GM19351 (cell line): ENCODE measurements at regions not wholly inside any gene's neighbourhood (a gene's known extent, or its start where the extent isn't known, plus 50 kb on each side); places are given as distances from the start of the nearest gene placed in this dataset.
"Not testable (repeated sequence)": the region's sequence is repeated elsewhere in the genome, so short reads cannot be mapped to it uniquely, and the experiment has no call there.

Source experiments
- ATAC-seq: cut with Tn5 transposase; IDR thresholded peaks from one replicate; pipeline ENCODE4 v1.9.1; 2021; ENCODE audit warnings: mild to moderate bottlenecking, moderate library complexity; ENCODE audit not compliant: unreplicated experiment

GRCh38 chr2:62335612-62336011, 139.7 kb downstream of the B3GNT2 start:
- no peak for ATAC-seq

DNA sequence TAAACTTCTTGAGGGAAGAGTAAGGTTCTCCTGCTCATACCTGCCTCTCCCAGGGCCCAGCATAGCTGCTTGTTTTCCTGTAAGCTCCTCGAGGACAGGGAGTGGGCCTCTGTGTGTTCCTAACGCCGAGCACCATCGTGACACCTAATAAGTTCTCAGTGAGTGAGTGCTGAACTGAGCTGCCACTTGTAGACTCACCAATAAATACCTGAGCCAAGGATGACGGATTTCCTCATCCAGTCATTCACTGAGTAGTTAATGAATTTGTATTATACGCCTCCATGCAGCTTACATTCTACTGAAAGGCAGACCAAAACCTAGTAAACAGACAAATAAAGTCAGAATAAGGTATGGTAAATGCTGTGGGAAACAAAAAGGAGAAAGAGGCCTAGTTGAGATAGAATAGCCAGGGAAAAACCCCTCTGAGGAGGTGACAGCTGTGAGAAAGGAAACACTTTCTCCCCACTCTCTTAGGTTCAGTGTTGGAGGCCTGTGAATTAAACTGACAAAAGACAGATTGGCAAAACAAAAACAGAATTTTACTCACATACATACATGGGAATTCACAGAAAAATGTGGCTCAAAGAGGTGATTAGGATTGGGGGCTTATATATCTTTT, 138.6 kb downstream of the B3GNT2 start:
- ATAC-seq = no peak

- no peak for ATAC-seq
Measured at GRCh38 chr2:62334009-62334408, 138.1 kb downstream of the B3GNT2 start.

GRCh38 chr2:62330959-62331358, 135.0 kb downstream of the B3GNT2 start:
- ATAC-seq = no peak

- ATAC-seq = no peak
Measured at GRCh38 chr2:62329797-62330196, 133.9 kb downstream of the B3GNT2 start.

GRCh38 chr2:62326735-62327134, 130.8 kb downstream of the B3GNT2 start:
- ATAC-seq = no peak

- no peak for ATAC-seq
Measured at GRCh38 chr2:62325398-62325797, 129.5 kb downstream of the B3GNT2 start.

- peak; percentile 49 for ATAC-seq
Measured at GRCh38 chr2:62321380-62322289, 125.7 kb downstream of the B3GNT2 start.

DNA sequence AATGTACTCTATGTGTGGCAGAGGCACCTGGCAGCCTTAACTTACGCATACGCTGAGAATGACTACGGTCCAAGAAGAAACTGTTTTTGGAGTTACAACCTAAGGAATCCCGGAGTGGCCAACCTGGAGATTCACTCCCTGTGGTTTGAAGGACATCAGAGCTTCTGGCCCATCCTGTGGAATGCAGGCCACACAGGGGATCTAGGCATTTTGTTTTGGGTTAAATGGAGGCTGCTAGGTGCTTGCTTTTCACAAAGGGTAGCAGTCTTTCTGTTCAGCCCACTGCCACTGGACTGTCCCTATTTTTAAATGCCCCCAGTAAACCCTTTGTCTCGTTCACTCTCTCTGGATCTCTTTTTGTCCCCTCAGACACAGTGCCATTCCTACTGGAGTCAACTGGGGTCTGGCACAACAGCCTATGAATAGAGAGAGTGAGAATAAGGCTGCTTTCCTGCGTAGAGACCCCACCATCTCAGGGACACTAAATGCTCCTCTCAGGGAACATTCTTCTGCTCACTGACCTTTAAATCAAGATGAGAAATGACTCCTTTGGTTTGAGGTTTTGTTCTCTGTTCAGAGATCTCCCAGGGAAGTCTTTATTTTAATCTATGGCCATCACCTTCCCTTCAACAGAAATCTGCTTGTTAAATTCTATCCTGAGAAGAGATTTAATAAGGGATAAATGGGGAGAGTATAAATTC, 124.9 kb downstream of the B3GNT2 start:
- no peak for ATAC-seq

DNA sequence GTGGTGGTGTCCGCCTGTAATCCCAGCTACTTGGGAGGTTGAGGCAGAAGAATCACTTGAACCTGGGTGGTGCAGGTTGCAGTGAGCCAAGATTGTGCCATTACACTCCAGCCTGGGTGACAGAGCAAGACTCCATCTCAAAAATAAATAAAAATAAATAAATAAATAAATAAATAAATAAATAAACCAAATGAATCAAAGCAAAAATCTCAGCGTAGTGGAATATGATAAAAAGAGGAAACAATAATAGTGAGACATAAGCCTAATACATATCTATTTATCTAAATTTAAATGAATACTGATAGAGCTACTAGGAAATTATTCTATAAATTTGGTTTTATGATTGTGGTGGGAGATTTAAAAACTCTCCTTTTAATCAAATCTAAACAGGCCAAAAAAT, 124.2 kb downstream of the B3GNT2 start:
- not testable (repeated sequence) for ATAC-seq

GRCh38 chr2:62319070-62319469, 123.2 kb downstream of the B3GNT2 start:
- ATAC-seq = no peak

- no peak for ATAC-seq
Measured at GRCh38 chr2:62315476-62315875, 119.6 kb downstream of the B3GNT2 start.

DNA sequence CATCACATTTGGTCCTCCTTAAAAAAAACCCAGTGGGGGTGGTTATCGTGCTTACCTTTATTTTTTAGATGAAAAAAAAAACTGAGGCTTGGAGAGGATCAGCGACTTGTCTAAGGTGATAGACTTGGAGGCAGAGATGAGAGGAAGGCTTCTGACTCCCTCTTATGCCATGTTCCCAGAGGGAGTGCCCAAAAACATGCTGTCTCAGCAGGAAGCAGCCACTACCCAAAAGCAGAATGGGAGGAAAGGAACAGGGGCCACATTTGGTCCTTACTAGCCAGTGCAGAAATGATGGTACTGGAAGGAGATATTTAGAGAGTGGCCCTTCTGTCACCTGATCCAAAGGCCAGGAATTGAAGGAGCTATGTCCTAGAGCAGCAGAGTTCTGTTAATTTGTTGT, 118.4 kb downstream of the B3GNT2 start:
- ATAC-seq = no peak

DNA sequence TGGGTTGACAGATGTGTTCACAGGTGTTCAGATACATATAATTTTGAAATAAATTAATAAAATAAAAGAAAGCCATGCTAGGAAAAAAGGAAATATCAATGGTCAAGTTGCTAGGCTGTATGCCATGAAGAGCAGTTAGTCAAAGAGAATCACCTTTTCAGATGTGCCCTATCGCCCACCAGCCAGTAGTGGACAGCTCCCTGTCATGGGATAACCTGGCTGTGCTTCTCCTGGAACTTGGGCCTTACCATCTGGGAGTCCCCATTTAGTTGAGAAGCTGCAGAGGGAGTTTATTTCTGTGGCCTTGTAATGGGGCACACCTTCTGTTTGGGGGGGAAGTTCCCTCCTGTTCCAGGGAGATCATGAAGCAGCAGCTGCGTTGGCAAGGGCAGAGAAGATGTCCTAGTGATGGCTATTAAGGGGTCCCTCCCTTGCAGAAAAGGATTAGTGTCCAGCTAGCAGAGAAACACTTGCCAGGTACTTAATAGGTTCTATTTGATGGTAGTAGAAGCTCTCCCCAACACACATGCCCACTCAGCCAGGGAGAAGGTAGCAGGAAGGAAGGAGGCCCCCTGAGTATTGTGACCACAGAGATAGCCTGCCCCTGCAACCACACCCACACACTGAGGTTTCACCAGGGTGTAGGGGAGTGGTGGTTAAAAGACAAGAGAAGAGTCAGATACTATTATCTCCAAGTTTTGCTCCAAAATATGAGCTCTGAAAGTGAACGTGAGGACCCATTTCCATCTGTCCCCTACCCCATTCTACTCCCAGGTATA, 117.7 kb downstream of the B3GNT2 start:
- peak; percentile 74 for ATAC-seq

DNA sequence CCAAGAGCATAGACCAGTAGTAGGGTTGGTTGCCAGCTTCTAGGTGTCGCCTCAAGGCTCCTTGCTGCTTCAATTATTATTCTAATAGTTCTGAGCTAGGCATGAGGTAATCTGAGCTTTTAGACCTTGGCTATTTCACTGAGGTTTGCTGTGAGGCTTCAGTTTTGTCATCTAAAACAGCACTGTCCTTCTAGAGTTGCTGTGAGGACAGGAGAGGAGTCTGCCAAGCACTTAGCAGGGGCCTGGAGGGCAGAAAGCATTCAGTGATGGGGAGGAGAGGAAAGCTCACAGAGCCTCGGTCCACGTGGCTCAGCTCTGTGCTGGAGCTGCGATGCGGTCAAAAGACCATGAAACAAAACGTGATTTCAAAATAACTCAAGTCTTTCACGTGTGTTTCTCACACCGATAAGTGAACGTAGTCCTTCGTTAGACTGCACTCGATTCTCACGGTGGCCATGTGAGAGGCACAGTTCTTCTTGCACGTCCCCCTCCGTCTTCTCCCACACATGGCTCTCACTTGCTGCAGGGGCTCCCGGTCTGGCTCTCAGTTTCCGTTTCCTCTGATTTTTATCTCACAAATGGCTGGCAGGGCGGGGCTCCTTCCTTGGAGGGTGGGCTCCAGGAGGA, 113.7 kb downstream of the B3GNT2 start:
- ATAC-seq = peak; percentile 51

DNA sequence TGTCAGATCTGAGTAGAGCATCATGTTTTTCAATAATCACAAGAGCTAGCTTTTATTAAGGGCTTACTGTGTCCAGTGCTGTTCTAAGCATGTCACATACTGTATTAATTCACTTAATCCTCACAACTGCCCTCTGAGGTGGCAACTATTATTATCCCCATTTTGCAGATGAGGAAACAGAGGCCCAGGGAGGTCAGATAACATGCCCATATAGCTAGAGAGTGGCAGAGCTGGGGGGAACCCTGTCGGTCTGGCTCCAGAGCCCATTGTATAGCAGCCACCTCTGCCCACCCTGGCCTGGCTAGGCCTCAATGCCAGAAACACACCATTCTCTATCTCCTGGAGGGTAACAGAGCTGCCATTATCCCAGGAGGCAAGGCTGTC, 113.2 kb downstream of the B3GNT2 start:
- ATAC-seq = no peak

DNA sequence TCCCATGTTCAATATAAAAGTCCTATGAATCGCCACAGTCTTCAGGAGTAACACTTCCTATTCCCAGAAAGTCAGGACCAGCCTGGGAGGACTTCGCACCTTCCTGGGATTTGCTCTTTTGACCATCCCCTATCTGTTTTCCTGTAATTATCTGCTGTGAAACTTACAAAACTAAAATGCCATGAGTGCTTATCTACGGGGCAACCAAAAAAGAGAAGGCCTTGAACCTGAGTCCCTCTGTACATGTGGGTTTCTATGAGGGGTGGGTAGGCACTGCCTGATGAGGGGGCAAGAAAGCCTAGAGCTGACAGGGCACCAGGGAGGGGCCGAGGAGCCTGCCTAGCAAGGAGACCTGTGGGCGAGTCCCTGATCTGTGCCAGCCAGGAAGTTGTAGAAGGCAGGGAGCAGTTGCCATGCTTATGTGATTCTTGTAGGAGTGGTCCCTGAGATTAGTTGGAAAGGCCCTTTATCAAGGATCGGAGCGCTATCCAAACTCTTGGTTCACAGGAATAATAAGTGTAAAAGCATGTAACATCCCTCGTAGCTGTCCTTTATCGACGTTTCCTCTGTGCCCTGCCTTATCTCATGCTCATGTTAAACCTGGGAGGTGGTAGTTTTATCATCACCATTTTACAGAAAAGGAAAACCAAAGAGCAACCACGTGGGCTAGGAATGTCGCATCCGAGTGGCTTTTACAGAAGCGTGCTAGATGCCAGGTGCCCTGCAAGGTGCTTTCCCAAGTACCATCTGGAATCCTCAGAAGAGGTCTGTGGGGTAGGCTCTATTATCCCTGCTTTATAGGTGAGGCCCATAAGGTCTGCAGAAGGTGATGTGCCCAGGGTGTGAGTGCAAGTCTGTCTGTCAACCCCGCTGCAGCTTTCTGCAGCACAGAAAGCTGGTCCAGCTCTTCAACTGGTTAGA, 111.8 kb downstream of the B3GNT2 start:
- ATAC-seq = no peak

- no peak for ATAC-seq
Measured at GRCh38 chr2:62306751-62307468, 111.0 kb downstream of the B3GNT2 start.
